OCI-LY7 (cell line): ENCODE measurements at regions not wholly inside any gene's neighbourhood (a gene's known extent, or its start where the extent isn't known, plus 50 kb on each side); places are given as distances from the start of the nearest gene placed in this dataset.

Experiments
- BruUV-seq: library from RNA; stranded (reverse); fragments of 400-500 nt; replicated peaks from 2 replicates; lab custom pipeline; 2021; lab: Mats Ljungman, UMichigan
- CTCF ChIA-PET: fragments of 300-600 bp; sonication (Branson Sonifier 250); formaldehyde crosslinking; loops from one replicate; lab custom pipeline; 2022; ENCODE audit warnings: antibody characterized with exemption; ENCODE audit not compliant: unreplicated experiment; lab: Charles Lee
- POLR2A ChIA-PET: fragments of 300-600 bp; sonication (Branson Sonifier 250); formaldehyde crosslinking; loops from one replicate; lab custom pipeline; 2022; ENCODE audit warnings: antibody characterized with exemption; lab: Charles Lee
- DNase-seq: peaks from one replicate; pipeline ENCODE4 v3.0.0-alpha.2; 2015; ENCODE audit warnings: low spot score
- H2AFZ ChIP-seq: fragments of 200-600 bp; sonication (generic), shearing (Covaris generic); 2 replicates; pipeline ENCODE4 v1.6.1; 2014; ENCODE audit warnings: mild to moderate bottlenecking, antibody characterized with exemption, low read length, moderate library complexity
- H3K27ac ChIP-seq: fragments of 200-600 bp; sonication (generic); 2 replicates; pipeline ENCODE4 v1.5.1; 2014; ENCODE audit warnings: mixed run types, low read depth, mild to moderate bottlenecking, moderate library complexity, low read length, inconsistent platforms; ENCODE audit not compliant: poor library complexity, severe bottlenecking
- H3K36me3 ChIP-seq: fragments of 200-600 bp; sonication (generic); 2 replicates; pipeline ENCODE4 v1.6.1; 2014; ENCODE audit warnings: mild to moderate bottlenecking, antibody characterized with exemption, low read length, moderate library complexity, mixed read lengths; ENCODE audit not compliant: insufficient read depth
- H3K4me1 ChIP-seq: fragments of 200-600 bp; sonication (generic); 2 replicates; pipeline ENCODE4 v1.5.1; 2014; ENCODE audit warnings: mild to moderate bottlenecking, low read length; ENCODE audit not compliant: insufficient read depth, poor library complexity, severe bottlenecking
- H3K4me2 ChIP-seq: fragments of 200-600 bp; sonication (generic); 2 replicates; pipeline ENCODE4 v1.6.1; 2014; ENCODE audit warnings: mild to moderate bottlenecking, low read length
- H3K4me3 ChIP-seq: fragments of 200-600 bp; sonication (generic); 2 replicates; pipeline ENCODE4 v1.5.1; 2014; ENCODE audit warnings: mild to moderate bottlenecking, low read depth, low read length; ENCODE audit not compliant: poor library complexity, severe bottlenecking
- H3K79me2 ChIP-seq: fragments of 200-600 bp; sonication (generic); 2 replicates; pipeline ENCODE4 v1.6.1; 2016; ENCODE audit warnings: low read depth, mild to moderate bottlenecking, low read length, moderate library complexity, mixed read lengths; ENCODE audit not compliant: insufficient read depth
- H3K9me2 ChIP-seq: fragments of 200-600 bp; sonication (generic); 2 replicates; pipeline ENCODE4 v1.6.1; 2016; ENCODE audit warnings: mild to moderate bottlenecking, low read length, mixed read lengths; ENCODE audit not compliant: insufficient read depth
- H3K9me3 ChIP-seq: fragments of 200-600 bp; sonication (generic); 2 replicates; pipeline ENCODE4 v1.6.1; 2014; ENCODE audit warnings: mild to moderate bottlenecking, mixed run types, low read length, mixed read lengths
- H4K20me1 ChIP-seq: fragments of 200-600 bp; sonication (generic); 2 replicates; pipeline ENCODE4 v1.6.1; 2014; ENCODE audit warnings: mild to moderate bottlenecking, antibody characterized with exemption, low read length, moderate library complexity, mixed read lengths; ENCODE audit not compliant: insufficient read depth
- EZH2phosphoT487 ChIP-seq: fragments of 200-600 bp; sonication (generic); IDR thresholded peaks from 2 replicates; pipeline ENCODE4 v1.6.1; 2018; ENCODE audit warnings: low read depth, borderline replicate concordance, mild to moderate bottlenecking, mixed run types, antibody characterized with exemption, low read length, moderate library complexity, mixed read lengths
- intact Hi-C: fragments of 100-400 bp; cut with micrococcal nuclease; formaldehyde crosslinking; loops from one replicate; pipeline ENCODE4 v1.10.0; 2022; ENCODE audit not compliant: unreplicated experiment
- TF ChIP-seq, protein P1 (sequence below): fragments of 200-600 bp; sonication (generic); conservative IDR thresholded peaks from 2 replicates; pipeline ENCODE4 v1.5.1; 2014; ENCODE audit warnings: mild to moderate bottlenecking, antibody characterized with exemption, low read length, moderate library complexity, mixed read lengths

DNA sequence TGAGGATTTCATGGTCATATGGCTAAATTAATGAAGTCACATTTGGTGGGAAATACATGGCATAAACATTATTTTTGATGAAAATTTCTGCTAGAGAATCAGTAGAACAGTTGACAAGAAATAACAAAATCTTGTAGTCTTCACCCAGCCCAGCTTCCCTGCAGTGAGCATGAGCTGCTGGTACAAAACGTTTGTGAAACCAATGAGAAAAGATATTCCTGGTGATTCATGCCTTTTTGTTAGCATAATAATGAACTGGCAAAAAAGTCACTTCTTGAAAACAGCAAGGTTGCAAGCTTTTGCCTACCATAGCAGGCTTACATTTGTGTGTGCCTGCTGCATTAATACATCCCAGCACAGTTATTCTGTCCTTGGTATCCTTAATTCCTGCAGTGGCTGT lies 475.9 kb upstream of the HTR2A start:
- no peak overlapping the region for H3K27ac ChIP-seq
- no peaks in the 10 kb centered on the region for H3K79me2 ChIP-seq
- H3K4me3 ChIP-seq = no peak overlapping the region
- no peak overlapping the region for H2AFZ ChIP-seq
- TF ChIP-seq, protein P1, sequence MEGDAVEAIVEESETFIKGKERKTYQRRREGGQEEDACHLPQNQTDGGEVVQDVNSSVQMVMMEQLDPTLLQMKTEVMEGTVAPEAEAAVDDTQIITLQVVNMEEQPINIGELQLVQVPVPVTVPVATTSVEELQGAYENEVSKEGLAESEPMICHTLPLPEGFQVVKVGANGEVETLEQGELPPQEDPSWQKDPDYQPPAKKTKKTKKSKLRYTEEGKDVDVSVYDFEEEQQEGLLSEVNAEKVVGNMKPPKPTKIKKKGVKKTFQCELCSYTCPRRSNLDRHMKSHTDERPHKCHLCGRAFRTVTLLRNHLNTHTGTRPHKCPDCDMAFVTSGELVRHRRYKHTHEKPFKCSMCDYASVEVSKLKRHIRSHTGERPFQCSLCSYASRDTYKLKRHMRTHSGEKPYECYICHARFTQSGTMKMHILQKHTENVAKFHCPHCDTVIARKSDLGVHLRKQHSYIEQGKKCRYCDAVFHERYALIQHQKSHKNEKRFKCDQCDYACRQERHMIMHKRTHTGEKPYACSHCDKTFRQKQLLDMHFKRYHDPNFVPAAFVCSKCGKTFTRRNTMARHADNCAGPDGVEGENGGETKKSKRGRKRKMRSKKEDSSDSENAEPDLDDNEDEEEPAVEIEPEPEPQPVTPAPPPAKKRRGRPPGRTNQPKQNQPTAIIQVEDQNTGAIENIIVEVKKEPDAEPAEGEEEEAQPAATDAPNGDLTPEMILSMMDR = no peak
- no peak for TF ChIP-seq EZH2phosphoT487
- no peaks in the 10 kb centered on the region for H3K4me1 ChIP-seq
- no TSS peak for BruUV-seq
- H4K20me1 ChIP-seq = no peaks in the 10 kb centered on the region
- intact Hi-C loops = no loop called here
- H3K36me3 ChIP-seq = no peaks in the 10 kb centered on the region
- no peaks in the 10 kb centered on the region; the same call in 1 of the 2 replicates for H3K9me2 ChIP-seq
- POLR2A ChIA-PET = interaction anchor here (1.0 kb wide), 1 partner anchor 24 kb away, joined by 3 read pairs; no protein-coding TSS in a partner anchor
- no peaks in the 10 kb centered on the region for H3K9me3 ChIP-seq
- no peak overlapping the region for H3K4me2 ChIP-seq
- CTCF ChIA-PET = no interaction called here
- DNase-seq = no peak

DNA sequence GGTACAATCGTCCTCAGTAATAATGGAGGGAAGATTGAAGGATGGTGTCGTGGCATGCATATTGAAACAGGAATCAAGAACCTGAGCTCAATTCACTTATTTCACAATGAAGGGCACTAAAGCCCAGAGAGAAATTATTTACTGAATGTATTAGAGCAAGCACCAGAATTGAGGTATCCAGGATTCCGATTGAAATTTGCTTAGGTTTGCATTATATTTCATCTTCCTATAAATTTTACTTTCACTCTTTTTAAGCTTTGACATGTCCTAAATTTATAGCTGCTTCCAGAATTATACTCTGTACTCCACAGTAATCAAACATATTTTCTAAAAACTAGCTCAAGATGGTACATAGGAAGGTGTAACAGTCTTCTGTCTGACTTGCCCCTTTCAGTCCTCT lies 454.9 kb upstream of the HTR2A start:
- H3K9me2 ChIP-seq = no peaks in the 10 kb centered on the region
- H3K27ac ChIP-seq = no peak overlapping the region
- no peaks in the 10 kb centered on the region for H3K36me3 ChIP-seq
- H3K4me1 ChIP-seq = no peaks in the 10 kb centered on the region
- no peak overlapping the region for H3K4me3 ChIP-seq
- H2AFZ ChIP-seq = no peak overlapping the region
- TF ChIP-seq, protein P1 = no peak
- no peak for TF ChIP-seq EZH2phosphoT487
- ChIA-PET POLR2A (no interaction called here), CTCF (no interaction called here)
- no peaks in the 10 kb centered on the region for H4K20me1 ChIP-seq
- no peak for DNase-seq
- H3K9me3 ChIP-seq = no peaks in the 10 kb centered on the region
- intact Hi-C loops = no loop called here
- BruUV-seq = no TSS peak
- no peaks in the 10 kb centered on the region for H3K79me2 ChIP-seq
- H3K4me2 ChIP-seq = no peak overlapping the region

DNA sequence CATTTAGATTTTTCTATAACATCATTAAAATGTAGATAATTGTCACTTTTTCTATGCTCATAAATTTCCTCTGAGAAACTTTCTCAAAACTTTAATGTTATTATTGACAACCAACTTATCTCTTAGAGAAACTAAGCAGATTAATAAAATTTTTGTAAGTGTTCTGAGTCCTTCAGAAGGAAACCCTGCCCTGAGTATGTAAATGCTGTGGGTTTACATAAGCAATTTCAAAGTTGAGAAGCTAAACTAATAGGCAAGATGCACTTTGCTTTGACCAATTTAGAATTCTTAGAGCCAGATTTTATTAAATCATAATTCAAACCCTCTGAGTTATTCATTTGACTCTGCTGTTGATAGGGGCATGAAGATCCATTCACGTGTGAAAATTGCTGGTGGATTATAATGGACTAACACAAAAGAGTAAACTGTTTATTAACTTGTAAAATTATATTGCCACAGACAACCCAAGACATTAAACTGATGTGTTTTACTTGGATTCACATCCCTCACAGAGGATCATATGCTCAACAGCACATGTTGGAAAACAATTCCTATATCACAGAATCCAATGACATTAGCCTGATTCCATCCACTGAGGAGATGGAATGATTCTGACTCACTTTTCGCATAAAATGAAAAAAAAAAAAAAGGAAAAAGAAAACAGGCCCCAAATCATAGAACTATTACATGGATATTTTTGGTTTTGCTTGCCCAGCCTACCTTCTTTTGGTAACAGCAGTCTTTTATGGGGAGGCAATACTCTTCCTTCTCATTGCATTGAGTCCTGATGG lies 453.7 kb upstream of the HTR2A start:
- ChIA-PET POLR2A (interaction anchor here (0.7 to 0.9 kb wide), 2 partner anchors 11 to 214 kb away, joined by 5 to 7 read pairs; no protein-coding TSS in a partner anchor), CTCF (no interaction called here)
- no TSS peak for BruUV-seq
- Histone ChIP-seq H3K9me2 (no peaks in the 10 kb centered on the region), H3K4me3 (no peak overlapping the region), H3K9me3 (no peaks in the 10 kb centered on the region), H3K36me3 (no peaks in the 10 kb centered on the region), H3K4me1 (no peaks in the 10 kb centered on the region), H2AFZ (no peak overlapping the region), H3K27ac (no peak overlapping the region), H4K20me1 (no peaks in the 10 kb centered on the region), H3K4me2 (no peak overlapping the region), H3K79me2 (no peaks in the 10 kb centered on the region)
- TF ChIP-seq, protein P1 = no peak
- TF ChIP-seq EZH2phosphoT487 = no peak
- intact Hi-C loops = no loop called here
- DNase-seq = no peak
